Fibroblast of peridontal ligament (primary cell): ENCODE measurements at regions not wholly inside any gene's neighbourhood (a gene's known extent, or its start where the extent isn't known, plus 50 kb on each side); places are given as distances from the start of the nearest gene placed in this dataset.

Source experiments
- DNase-seq: peaks from one replicate; pipeline ENCODE4 v3.0.0-alpha.2; 2010; ENCODE audit errors: extremely low read depth

DNA sequence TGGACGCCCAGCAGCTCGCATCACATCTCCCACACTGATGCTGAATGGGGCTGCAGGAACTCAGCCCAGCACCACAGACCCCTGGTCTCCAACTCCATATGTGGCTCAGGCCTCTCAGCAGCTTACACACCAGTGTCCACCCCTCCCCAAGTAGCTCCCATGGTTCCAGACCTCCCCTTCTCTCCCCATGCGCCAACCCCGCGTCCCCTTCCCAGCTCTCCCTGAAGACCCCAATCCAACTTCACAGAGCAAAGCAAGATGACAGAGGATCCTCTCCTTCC is 188.9 kb downstream of the SH3BP4 start:
- DNase-seq, result no peak

- no peak for DNase-seq
These were observed 189.8 kb downstream of the SH3BP4 start for GRCh38 chr2:235141411-235142128.

DNA sequence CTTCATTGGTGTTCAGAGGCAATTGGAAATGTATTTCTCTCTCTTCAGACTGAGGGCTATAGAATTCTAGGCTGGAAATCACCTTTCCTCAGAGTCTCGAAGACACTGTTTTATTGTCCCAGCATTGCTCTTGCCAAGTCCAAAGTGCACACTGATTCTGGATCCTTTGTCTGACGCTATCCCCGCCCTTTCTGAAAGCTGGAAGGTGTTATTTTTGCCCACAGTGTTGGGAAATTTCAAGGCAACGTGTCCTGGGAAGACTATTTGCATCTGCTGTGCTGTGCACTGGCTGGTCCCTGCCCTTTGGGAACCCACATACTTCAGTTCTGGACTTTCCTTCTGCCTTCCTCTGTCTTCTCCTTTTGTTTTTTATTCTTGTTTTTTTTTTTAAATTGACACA is 190.8 kb downstream of the SH3BP4 start:
- no peak for DNase-seq

GRCh38 chr2:235143789-235144188 is 192.0 kb downstream of the SH3BP4 start:
- DNase-seq, result no peak

DNA sequence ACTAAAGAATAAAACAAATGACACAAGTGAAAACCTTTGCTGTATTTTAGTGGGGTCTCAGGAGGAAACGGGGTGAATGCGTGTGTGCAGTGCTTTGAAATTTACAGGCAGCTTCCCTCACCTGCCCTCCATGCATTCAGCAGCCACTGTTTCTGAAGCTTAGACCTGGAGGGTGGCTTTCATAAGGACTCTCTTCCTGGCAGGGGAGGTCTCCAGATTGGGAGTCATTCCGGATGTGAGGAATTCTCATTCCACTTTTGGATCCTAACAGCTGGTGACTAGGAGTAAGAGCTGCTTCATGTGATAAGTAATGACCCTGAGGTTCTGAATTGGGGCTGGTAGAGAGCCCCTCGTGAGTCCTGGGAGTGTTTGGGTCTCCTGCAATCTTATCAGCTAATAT is 192.5 kb downstream of the SH3BP4 start:
- DNase-seq, result no peak

GRCh38 chr2:235146206-235146605 is 194.4 kb downstream of the SH3BP4 start:
- no peak for DNase-seq

GRCh38 chr2:235146871-235147565 is 195.2 kb downstream of the SH3BP4 start:
- DNase-seq, result no peak

DNA sequence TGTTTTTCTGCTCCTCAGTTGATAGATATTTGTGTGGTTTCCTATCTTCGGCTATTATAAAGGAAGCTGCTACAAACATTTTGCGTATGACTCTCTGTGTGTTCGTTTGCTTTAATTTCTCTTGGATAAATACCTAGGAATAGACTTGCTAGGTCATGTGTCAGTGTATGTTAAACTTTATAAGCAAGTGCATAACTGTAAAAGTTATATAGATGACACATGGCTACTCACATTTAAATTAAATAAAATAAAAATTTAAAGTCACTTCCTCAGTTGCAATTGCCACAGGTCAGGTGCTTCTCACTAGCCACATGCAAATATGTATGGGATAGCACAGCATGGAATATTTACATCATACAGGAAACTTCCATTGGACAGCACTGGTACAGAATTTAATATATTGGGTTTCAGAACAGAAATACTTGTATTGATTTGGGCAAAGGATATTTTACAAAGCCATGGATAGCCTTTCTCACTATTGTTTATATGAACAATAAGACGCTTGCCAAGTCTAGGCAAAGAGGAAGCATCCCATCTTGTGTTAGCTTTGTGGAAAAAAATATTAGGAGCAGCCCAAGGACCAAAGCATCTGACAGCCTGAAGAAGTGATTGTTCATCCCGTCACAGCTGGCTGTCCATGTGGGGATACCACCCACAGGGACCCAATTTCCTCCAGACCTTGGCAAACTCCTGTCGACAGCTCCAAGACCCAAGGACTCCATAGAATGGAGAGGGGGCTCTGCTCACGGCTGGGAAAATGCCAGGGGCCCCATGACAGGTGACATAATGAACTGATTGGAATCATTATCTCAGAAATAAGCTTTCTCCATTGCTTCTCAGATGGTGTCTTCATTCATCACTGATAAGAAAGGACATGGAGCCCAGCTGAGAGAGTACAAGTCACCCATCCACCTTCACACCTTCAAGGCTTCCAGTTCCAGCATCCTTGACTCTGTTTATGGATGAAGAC is 196.7 kb downstream of the SH3BP4 start:
- DNase-seq, result no peak

DNA sequence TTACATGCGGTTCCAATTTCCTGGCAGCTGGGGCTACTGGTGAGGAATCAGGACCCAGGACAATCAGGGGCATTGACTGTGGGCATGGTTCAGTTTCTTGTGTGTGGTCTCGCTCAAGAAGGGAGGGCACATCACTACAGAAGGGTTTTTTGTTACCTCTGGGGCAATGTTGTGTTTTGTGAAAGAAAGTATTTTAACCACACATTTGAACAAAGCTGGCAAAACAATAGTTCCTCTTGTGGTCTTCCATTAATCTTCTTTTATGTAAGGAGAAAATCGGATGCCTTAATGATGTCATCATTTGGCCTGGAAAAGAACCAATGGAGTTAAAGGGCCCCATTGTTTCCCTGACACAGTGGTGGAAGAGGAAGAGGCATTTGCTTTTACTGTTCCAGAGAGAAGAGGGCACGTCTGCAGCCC is 197.4 kb downstream of the SH3BP4 start:
- no peak for DNase-seq

DNA sequence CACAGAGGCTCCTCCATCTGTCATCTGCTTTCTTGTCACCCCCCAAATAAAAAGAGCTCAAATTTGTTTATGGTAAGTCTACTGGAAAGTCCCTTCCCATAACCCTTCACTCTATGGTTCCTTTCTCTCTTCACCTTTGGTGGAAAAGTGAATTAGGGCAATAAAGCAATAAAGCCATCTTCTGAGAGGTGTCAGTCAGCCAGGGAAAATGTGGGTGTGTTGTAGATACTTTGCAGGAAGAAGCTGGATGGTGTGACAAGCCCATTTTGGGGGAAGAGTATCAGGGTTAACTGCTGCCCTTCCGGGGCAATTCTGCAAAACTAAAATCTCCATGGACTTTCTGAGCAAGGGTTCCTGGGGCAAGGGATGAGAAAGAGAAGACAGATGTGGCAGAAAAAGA is 197.9 kb downstream of the SH3BP4 start:
- DNase-seq, result no peak

DNA sequence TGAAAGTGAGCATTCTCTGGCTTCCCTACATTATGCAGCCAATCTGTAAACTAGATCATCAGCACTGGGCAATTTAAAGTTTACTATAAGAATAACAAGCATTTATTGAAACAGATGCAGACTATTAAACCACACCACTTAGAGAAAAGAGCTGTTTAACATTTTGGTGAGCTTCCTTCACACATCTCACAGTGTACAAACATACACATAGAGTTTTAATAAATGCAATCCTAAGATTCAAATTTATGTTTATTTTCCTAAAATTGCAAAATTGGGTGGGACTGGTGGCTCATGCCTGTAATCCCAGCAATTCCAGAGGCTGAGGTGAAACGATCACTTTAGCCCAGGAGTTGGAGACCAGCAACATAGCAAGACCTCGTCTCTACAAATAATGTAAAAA is 199.3 kb downstream of the SH3BP4 start:
- DNase-seq, result no peak

DNA sequence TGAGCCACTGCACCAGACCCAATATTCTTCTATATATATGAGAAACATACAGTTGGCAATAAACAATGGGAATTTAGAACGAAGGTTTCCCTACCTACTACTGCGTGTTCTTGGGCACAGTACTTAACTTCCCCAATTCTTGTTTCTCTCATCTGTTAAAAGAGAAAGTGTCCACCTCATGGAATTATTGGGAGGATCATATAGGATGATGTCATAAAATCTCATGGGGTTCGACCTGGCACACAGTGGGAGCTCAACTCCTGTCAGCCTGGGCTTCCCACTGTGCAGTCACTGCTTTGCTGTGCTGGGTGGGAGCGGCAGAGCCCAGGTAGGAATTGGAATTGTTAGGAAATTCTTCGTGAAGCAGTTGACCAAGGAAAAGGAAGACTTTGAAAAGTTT is 203.3 kb downstream of the SH3BP4 start:
- no peak for DNase-seq

- DNase-seq, result no peak
These were observed 204.2 kb downstream of the SH3BP4 start for GRCh38 chr2:235156055-235156454.

- DNase-seq, result no peak
These were observed 206.1 kb downstream of the SH3BP4 start for GRCh38 chr2:235157746-235158482.

DNA sequence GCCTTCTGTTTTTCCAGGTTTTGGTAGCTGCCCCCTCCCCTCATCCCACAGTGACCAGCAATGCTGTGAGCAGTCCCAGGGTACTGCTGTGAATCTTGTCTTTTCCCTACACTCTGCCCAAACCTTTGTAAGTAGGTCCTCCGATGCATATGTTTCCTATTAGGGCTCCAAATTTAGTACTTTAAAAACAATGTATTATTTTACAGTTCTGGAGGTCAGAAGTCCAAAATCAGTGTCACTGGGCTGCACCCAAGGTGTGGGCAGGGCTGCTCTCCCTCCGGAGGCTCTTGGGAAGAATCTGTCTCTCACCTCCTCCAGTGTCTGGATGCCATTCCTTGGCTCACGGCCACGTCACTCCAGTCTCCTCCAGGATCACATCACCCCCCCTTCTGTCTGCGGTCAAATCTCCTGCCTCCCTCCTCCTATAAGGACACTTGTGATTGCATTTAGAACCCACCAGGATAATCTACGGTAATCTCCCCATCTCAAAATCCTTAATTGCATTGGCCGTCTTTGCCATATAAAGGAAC is 208.5 kb downstream of the SH3BP4 start:
- DNase-seq, result peak; percentile 62

DNA sequence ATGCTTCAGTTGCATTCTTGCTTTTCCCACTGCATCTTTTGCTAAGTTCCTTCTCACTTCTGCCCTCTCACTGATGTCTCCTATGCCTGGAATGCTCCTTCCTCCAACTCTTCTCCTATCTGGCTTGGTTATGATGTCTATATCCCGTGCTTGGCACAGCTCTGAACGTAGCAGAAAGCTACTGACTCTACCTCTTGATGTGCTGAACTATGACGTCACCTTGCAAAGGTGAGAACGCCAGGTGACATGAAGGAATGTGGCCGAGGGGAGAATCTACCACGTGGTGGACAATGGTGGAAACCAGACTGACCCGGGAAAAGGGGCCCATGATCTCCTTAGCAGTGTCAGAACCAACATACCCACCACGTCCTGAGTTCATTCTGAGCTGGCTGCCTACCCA is 209.7 kb downstream of the SH3BP4 start:
- no peak for DNase-seq

DNA sequence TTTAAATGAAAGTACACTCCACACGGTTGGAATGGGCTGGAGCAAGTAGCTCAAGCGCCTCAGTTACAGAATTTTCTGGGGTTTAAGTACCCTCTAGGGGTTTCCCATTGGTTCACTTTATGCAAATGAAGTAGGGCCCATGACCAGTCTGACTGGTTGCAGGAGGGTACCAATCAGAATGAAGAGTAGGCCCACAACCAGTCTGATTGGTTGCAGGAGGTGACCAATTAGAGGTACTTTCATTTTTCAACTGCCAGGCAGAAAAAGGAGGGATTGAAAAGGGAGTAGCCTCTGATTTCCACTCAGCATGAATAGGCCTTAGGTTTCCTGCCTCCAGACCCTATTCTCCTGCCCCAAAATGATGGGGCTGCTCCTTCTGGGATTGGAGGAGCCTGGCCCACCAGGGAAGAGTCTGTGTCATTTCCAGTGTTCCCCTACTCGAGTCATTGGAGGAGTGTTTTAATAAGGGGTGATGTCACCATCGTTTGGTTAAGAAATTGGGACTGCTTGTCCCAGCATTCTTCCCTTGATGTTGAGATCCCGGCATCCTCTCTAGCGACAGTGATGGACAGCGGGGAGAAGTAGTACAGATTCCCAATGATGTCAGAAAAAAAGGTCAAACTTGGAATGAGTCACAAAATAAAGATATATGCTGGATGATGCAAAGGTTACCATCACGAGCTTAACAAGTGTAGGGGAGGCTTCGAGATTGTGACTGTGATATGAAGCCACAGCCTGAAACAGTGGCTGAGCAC is 210.4 kb downstream of the SH3BP4 start:
- no peak for DNase-seq

DNA sequence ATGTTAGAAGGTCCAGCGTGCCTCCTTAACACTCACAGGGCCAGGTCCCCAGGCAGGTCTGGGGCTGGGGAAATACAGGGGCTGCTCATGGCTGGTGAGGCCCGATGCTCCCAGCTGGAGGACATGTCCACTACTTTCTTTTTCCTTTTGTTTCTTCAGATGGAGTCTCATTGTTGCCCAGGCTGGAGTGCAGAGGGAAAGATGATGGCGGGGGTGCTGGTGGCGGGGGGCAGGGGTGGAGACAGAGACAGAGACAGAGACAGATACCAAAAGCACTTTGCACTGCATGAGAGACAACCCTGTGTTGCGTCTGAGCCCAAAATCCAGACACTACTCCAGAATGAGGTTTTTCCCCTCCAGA is 211.0 kb downstream of the SH3BP4 start:
- DNase-seq, result no peak

- DNase-seq, result no peak
These were observed 213.3 kb downstream of the SH3BP4 start for GRCh38 chr2:235165136-235165535.

GRCh38 chr2:235165631-235166030 is 213.8 kb downstream of the SH3BP4 start:
- peak; percentile 37 for DNase-seq
